WTC11 (cell line): ENCODE measurements at regions not wholly inside any gene's neighbourhood (a gene's known extent, or its start where the extent isn't known, plus 50 kb on each side); places are given as distances from the start of the nearest gene placed in this dataset.

ENCODE experiments used
- ATAC-seq: fragments of 200-7000 bp; cut with Tn5 transposase; 2 replicates; pipeline ENCODE4 v1.10.0; 2021; ENCODE audit warnings: mild to moderate bottlenecking, moderate library complexity
- CTCF ChIA-PET: fragments of 300-600 bp; sonication (Branson Sonifier 250); formaldehyde crosslinking; loops from one replicate; lab custom pipeline; 2021; ENCODE audit warnings: antibody characterized with exemption; lab: Charles Lee
- POLR2A ChIA-PET: fragments of 350-600 bp; sonication (Branson Sonifier 250); formaldehyde crosslinking; loops from one replicate; lab custom pipeline; 2021; ENCODE audit warnings: antibody characterized with exemption; lab: Charles Lee
- DNase-seq: peaks from one replicate; pipeline ENCODE4 v3.0.0; 2021; ENCODE audit warnings: low spot score
- H3K27ac Mint-ChIP-seq: 2 replicates; pipeline ENCODE4 v1.8.0; 2021; ENCODE audit warnings: mixed read lengths
- H3K27me3 Mint-ChIP-seq: 2 replicates; pipeline ENCODE4 v1.8.0; 2021; ENCODE audit warnings: low read depth, mild to moderate bottlenecking, moderate library complexity, mixed read lengths
- H3K36me3 Mint-ChIP-seq: 2 replicates; pipeline ENCODE4 v1.8.0; 2021; ENCODE audit warnings: mixed read lengths
- H3K4me1 Mint-ChIP-seq: 2 replicates; pipeline ENCODE4 v1.8.0; 2022; ENCODE audit warnings: mixed read lengths
- H3K4me3 Mint-ChIP-seq: 2 replicates; pipeline ENCODE4 v1.8.0; 2021; ENCODE audit warnings: mild to moderate bottlenecking, moderate library complexity, mixed read lengths
- H3K9me3 Mint-ChIP-seq: 2 replicates; pipeline ENCODE4 v1.8.0; 2021; ENCODE audit warnings: mixed read lengths
- AFF4 ChIP-seq: sonication (generic); formaldehyde crosslinking; IDR thresholded peaks from 2 replicates; pipeline ENCODE4 v1.8.1; 2023; ENCODE audit warnings: mild to moderate bottlenecking, missing genetic modification reagents, borderline replicate concordance
- ATF1 ChIP-seq: sonication (generic); formaldehyde crosslinking; IDR thresholded peaks from 2 replicates; pipeline ENCODE4 v1.8.1; 2023; ENCODE audit warnings: mild to moderate bottlenecking, moderate library complexity, missing genetic modification reagents
- ATF2 ChIP-seq: sonication (generic); formaldehyde crosslinking; IDR thresholded peaks from 2 replicates; pipeline ENCODE4 v1.8.1; 2022; ENCODE audit warnings: low read depth, missing genetic modification reagents, borderline replicate concordance
- CREB1 ChIP-seq: sonication (generic); formaldehyde crosslinking; IDR thresholded peaks from 2 replicates; pipeline ENCODE4 v1.8.0; 2023; ENCODE audit warnings: mild to moderate bottlenecking, missing genetic modification reagents
- E2F4 ChIP-seq: sonication (generic); formaldehyde crosslinking; IDR thresholded peaks from 2 replicates; pipeline ENCODE4 v1.8.1; 2022; ENCODE audit warnings: low read depth, mild to moderate bottlenecking, moderate library complexity, missing genetic modification reagents, borderline replicate concordance
- ERG ChIP-seq: fragments of 250-450 bp; sonication (Bioruptor Pico); IDR thresholded peaks from 2 replicates; pipeline ENCODE4 v1.8.0; 2021; ENCODE audit warnings: mild to moderate bottlenecking
- FOXJ3 ChIP-seq: sonication (generic); formaldehyde crosslinking; IDR thresholded peaks from 2 replicates; pipeline ENCODE4 v1.9.0; 2021; ENCODE audit warnings: missing genetic modification reagents, mild to moderate bottlenecking, borderline replicate concordance
- FOXP4 ChIP-seq: sonication (generic); formaldehyde crosslinking; IDR thresholded peaks from 2 replicates; pipeline ENCODE4 v1.8.0; 2022; ENCODE audit warnings: mild to moderate bottlenecking, missing genetic modification reagents
- GRHL2 ChIP-seq: fragments of 250-450 bp; sonication (Bioruptor Pico); IDR thresholded peaks from 2 replicates; pipeline ENCODE4 v1.8.0; 2022; ENCODE audit warnings: mild to moderate bottlenecking, moderate library complexity; ENCODE audit not compliant: insufficient replicate concordance, severe bottlenecking
- IRF1 ChIP-seq: sonication (generic); formaldehyde crosslinking; IDR thresholded peaks from 2 replicates; pipeline ENCODE4 v1.8.0; 2023; ENCODE audit warnings: missing genetic modification reagents
- JAZF1 ChIP-seq: fragments of 250-450 bp; sonication (Bioruptor Pico); IDR thresholded peaks from 2 replicates; pipeline ENCODE4 v1.9.0; 2021; ENCODE audit warnings: moderate library complexity, mild to moderate bottlenecking, inconsistent platforms
- JUN ChIP-seq: sonication (generic); formaldehyde crosslinking; IDR thresholded peaks from 2 replicates; pipeline ENCODE4 v1.8.0; 2023; ENCODE audit warnings: mild to moderate bottlenecking, missing genetic modification reagents
- MXD4 ChIP-seq: fragments of 250-450 bp; sonication (Bioruptor Pico); IDR thresholded peaks from 2 replicates; pipeline ENCODE4 v1.8.0; 2021; ENCODE audit warnings: mild to moderate bottlenecking, moderate library complexity, borderline replicate concordance
- NR2C2 ChIP-seq: sonication (generic); formaldehyde crosslinking; IDR thresholded peaks from 2 replicates; pipeline ENCODE4 v1.8.0; 2022; ENCODE audit warnings: mild to moderate bottlenecking, missing genetic modification reagents
- SMAD4 ChIP-seq: sonication (generic); formaldehyde crosslinking; IDR thresholded peaks from 2 replicates; pipeline ENCODE4 v1.8.0; 2022; ENCODE audit warnings: mild to moderate bottlenecking, missing genetic modification reagents
- TEAD1 ChIP-seq: sonication (generic); formaldehyde crosslinking; IDR thresholded peaks from 2 replicates; pipeline ENCODE4 v1.8.0; 2022; ENCODE audit warnings: mild to moderate bottlenecking, missing genetic modification reagents
- ZMAT4 ChIP-seq: fragments of 250-450 bp; sonication (Bioruptor Pico); IDR thresholded peaks from 2 replicates; pipeline ENCODE4 v1.9.0; 2021; ENCODE audit warnings: mild to moderate bottlenecking
- ZNF121 ChIP-seq: sonication (generic); formaldehyde crosslinking; IDR thresholded peaks from 2 replicates; pipeline ENCODE4 v1.8.0; 2023; ENCODE audit warnings: missing genetic modification reagents
- ZNF138 ChIP-seq: sonication (generic); formaldehyde crosslinking; conservative IDR thresholded peaks from 2 replicates; pipeline ENCODE4 v1.8.1; 2022; ENCODE audit warnings: mild to moderate bottlenecking, moderate library complexity, missing genetic modification reagents
- ZNF396 ChIP-seq: fragments of 250-450 bp; sonication (Bioruptor Pico); IDR thresholded peaks from 2 replicates; pipeline ENCODE4 v1.8.0; 2021; ENCODE audit warnings: mild to moderate bottlenecking, moderate library complexity, borderline replicate concordance
- ZNF416 ChIP-seq: fragments of 250-450 bp; sonication (Bioruptor Pico); IDR thresholded peaks from 2 replicates; pipeline ENCODE4 v1.9.0; 2021; ENCODE audit warnings: mild to moderate bottlenecking, inconsistent platforms
- ZNF423 ChIP-seq: fragments of 250-450 bp; sonication (Bioruptor Pico); IDR thresholded peaks from 2 replicates; pipeline ENCODE4 v2.1.2; 2022; ENCODE audit warnings: mild to moderate bottlenecking, moderate library complexity

- no peak for TF ChIP-seq ATF2 (CRISPR knock-in tag)
- no peak for TF ChIP-seq NR2C2 (CRISPR knock-in tag)
- TF ChIP-seq JAZF1 (CRISPR knock-in tag), result no peak
- TF ChIP-seq ERG (CRISPR knock-in tag), result no peak
- TF ChIP-seq ZNF423 (CRISPR knock-in tag), result no peak
- no peak for TF ChIP-seq ZNF416 (CRISPR knock-in tag)
- TF ChIP-seq ATF1 (CRISPR knock-in tag), result no peak
- TF ChIP-seq CREB1 (CRISPR knock-in tag), result no peak
- TF ChIP-seq AFF4, result no peak
- TF ChIP-seq TEAD1 (CRISPR knock-in tag), result no peak
- no peak for TF ChIP-seq ZMAT4 (CRISPR knock-in tag)
These were observed 115.6 kb upstream of the PKP2 start (continued) for GRCh38 chr12:33012226-33012625.

- POLR2A ChIA-PET, result no interaction called here
- CTCF ChIA-PET, result no interaction called here
- no peak for TF ChIP-seq JAZF1 (CRISPR knock-in tag)
- TF ChIP-seq ZNF121 (CRISPR knock-in tag), result no peak
- no peak for TF ChIP-seq IRF1 (CRISPR knock-in tag)
- no peak for TF ChIP-seq ZNF138 (CRISPR knock-in tag)
- no peak for TF ChIP-seq ZNF423 (CRISPR knock-in tag)
- no peak for TF ChIP-seq JUN (CRISPR knock-in tag)
- no peak for TF ChIP-seq SMAD4 (CRISPR knock-in tag)
- TF ChIP-seq AFF4, result no peak
- TF ChIP-seq ZNF396, result no peak
- TF ChIP-seq GRHL2, result no peak
- no peak for TF ChIP-seq E2F4 (CRISPR knock-in tag)
- TF ChIP-seq MXD4 (CRISPR knock-in tag), result no peak
- TF ChIP-seq FOXP4 (CRISPR knock-in tag), result no peak
- no peak for TF ChIP-seq FOXJ3 (CRISPR knock-in tag)
These were observed 109.5 kb upstream of the PKP2 start for GRCh38 chr12:33006106-33006505.

More at GRCh38 chr12:33006106-33006505, 109.5 kb upstream of the PKP2 start:
- ATAC-seq (peak; percentile 52), DNase-seq (no peak)
- Mint-ChIP-seq H3K9me3 (peaks cover 35% of the 10 kb centered on the region), H3K27me3 (no peaks in the 10 kb centered on the region), H3K36me3 (no peaks in the 10 kb centered on the region), H3K27ac (no peak overlapping the region), H3K4me3 (no peak overlapping the region), H3K4me1 (peaks cover 5% of the 10 kb centered on the region; the same call in 1 of the 2 replicates)
